Lower leg skin (tissue), 4 donors: ENCODE measurements at regions not wholly inside any gene's neighbourhood (a gene's known extent, or its start where the extent isn't known, plus 50 kb on each side); places are given as distances from the start of the nearest gene placed in this dataset.

ENCODE experiments used
- DNase-seq, 2 donors: peaks; one replicate each; pipeline ENCODE4 v3.0.0-alpha.2; 2019; ENCODE audit warnings: low spot score in 2 of 2
- H3K4me3 ChIP-seq: fragments of 200-600 bp; sonication (generic); 2 replicates; pipeline ENCODE4 v1.5.1; 2017; ENCODE audit warnings: mild to moderate bottlenecking, low read depth; ENCODE audit not compliant: poor library complexity, severe bottlenecking
- POLR2A ChIP-seq, 2 donors: fragments of 450-650 bp; IDR thresholded peaks; one replicate each; pipeline ENCODE4 v1.6.1; 2016 to 2017; ENCODE audit warnings: antibody characterized with exemption in 2 of 2, mild to moderate bottlenecking in 1 of 2, moderate library complexity in 1 of 2
- WGBS, 2 donors: methylation state at CpG; one replicate each; pipeline ENCODE4 v1.1.5; 2018; 5-methylcytosine and 5-hydroxymethylcytosine counted together
- intact Hi-C: fragments of 100-400 bp; cut with DNase I; formaldehyde crosslinking; loops from one replicate; pipeline ENCODE4 v1.15.0; 2023; ENCODE audit warnings: low total_unique reads
- TF ChIP-seq, protein P1 (sequence below), 3 donors: fragments of 450-650 bp; IDR thresholded peaks; one replicate each; pipeline ENCODE4 v1.5.1; 2016; ENCODE audit warnings: antibody characterized with exemption in 3 of 3, mild to moderate bottlenecking in 3 of 3, moderate library complexity in 2 of 3

DNA sequence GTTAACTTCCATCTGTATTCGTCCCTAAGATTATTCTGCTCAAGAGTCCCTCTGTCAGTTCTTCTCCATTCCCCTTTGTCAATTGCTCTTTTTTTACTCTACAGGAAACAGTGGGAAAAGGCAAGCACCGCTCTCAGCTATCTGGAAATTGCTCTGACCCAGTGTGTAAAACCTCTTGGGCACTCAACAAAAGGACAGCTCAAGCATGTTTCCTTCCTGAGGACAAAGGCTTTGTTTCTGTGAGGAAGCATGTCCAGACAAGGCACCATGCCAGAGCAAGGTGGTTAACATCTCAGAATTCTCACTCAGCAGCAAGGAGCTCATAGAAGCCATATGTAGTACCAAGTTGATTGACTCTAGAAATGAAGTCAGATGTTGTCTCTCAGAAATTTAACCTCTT, 735.6 kb downstream of the TSN start:
- TF ChIP-seq, protein P1, sequence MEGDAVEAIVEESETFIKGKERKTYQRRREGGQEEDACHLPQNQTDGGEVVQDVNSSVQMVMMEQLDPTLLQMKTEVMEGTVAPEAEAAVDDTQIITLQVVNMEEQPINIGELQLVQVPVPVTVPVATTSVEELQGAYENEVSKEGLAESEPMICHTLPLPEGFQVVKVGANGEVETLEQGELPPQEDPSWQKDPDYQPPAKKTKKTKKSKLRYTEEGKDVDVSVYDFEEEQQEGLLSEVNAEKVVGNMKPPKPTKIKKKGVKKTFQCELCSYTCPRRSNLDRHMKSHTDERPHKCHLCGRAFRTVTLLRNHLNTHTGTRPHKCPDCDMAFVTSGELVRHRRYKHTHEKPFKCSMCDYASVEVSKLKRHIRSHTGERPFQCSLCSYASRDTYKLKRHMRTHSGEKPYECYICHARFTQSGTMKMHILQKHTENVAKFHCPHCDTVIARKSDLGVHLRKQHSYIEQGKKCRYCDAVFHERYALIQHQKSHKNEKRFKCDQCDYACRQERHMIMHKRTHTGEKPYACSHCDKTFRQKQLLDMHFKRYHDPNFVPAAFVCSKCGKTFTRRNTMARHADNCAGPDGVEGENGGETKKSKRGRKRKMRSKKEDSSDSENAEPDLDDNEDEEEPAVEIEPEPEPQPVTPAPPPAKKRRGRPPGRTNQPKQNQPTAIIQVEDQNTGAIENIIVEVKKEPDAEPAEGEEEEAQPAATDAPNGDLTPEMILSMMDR (IDR thresholded peaks at IDR 0.05) = no peak
- TF ChIP-seq POLR2A (IDR thresholded peaks at IDR 0.05) = no peak
- intact Hi-C loops = no loop called here
- no peak for DNase-seq
- H3K4me3 ChIP-seq = no peak overlapping the region
- WGBS, 2 donors = 63 to 68% methylated on average over 2 of the region's 2 CpGs

DNA sequence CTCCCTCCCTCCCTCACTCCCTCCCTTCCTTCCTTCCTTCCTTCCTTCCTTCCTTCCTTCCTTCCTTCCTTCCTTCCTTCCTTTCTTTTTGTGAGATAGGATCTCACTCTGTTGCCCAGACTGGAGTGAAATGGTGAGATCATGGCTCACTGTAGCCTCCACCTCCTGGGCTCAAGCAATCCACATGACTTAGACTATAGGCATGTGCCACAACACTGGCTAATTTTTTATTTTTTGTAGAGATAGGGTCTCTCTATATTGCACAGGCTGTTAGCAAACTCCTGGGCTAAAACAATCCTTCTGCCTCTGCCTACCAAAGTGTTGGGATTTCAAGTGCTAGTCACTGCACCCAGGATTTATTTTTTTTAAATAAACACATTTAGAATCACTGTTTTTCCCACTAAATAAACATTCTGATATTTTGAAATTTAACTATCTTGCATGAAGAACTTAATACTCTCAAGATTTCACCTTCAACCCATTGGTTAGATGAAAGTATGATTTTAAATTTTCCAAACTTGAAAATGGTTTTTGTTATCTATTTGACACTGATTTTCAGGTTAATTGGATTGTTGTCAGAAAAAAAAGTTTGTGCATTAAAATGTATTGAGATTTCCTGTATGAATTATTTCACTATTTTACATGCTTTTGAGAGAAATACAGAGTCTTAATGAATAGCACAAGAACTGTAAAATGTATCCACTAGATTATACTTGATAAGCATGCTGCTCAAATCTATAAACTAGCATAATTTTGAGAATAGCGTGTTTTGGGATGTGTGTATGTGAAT, 745.1 kb downstream of the TSN start:
- H3K4me3 ChIP-seq = no peak overlapping the region
- no peak for TF ChIP-seq POLR2A (IDR thresholded peaks at IDR 0.05)
- TF ChIP-seq, protein P1 (IDR thresholded peaks at IDR 0.05) = no peak
- intact Hi-C loops = no loop called here
- 92 to 93% methylated on average over 1 of the region's 1 CpG for WGBS, 2 donors
- no peak for DNase-seq

DNA sequence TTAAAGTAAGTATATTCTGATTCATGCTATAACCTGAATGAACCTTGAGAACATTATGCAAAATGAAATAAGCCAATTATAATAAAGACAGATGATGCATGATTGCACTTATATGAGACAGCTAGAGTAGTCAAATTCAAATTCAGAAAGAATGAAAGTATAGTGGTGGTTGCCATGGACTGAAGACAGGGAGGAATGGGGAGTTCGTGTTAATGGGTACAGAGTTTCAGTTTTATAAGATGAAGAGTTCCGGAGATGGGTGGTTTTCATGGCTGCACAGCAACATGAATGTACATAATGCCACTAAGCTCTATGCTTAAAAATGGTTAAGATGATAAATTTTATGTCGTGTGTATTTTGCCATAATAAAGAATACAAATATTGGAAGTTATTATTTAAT, 751.2 kb downstream of the TSN start:
- no peak overlapping the region for H3K4me3 ChIP-seq
- no peak for DNase-seq
- WGBS, 2 donors = 87 to 90% methylated on average over 3 of the region's 3 CpGs
- TF ChIP-seq POLR2A (IDR thresholded peaks at IDR 0.05) = no peak
- TF ChIP-seq, protein P1 (IDR thresholded peaks at IDR 0.05) = no peak
- intact Hi-C loops = no loop called here

DNA sequence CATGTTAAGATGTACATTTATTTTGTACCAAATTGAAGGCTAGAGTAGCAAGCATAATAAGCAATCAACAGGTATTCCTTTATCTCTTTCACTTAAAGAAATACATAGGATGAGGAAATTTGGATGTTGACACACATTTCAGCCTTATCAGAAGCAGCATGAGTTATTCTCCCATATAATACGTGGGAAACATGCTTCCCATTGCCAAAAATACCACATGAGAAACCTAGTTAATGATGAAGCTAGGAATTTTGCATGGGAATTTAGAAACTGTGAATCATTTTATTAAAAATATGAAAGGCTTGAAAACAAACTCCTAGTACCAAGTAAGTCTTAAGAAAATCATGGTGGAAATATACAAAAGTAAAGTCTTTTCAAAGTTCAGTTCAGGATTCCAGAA, 751.8 kb downstream of the TSN start:
- intact Hi-C loops = no loop called here
- no peak for TF ChIP-seq POLR2A (IDR thresholded peaks at IDR 0.05)
- TF ChIP-seq, protein P1 (IDR thresholded peaks at IDR 0.05) = no peak
- WGBS, 2 donors = 44 to 54% methylated on average over 1 of the region's 1 CpG

DNA sequence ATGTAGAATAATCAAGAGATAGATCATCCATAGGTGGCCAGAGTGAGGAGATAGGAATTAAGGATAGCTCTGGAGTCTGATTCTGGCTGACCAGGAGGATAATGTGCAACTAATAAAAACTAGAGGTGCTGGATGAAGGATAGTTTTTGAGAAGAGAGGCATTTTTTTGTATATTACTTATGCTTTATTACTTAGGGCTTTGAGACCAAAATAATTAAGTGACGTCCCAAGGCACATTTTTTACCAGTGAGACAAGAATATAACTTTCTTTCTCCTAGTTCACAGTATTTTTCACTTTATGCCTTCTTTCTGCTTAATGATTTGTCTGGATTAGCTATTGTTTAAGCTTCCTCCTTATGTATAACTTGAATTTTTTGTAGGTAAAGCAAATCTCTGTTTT, 756.6 kb downstream of the TSN start:
- 50 to 53% methylated on average over 1 of the region's 1 CpG for WGBS, 2 donors
- DNase-seq = no peak
- no peak for TF ChIP-seq POLR2A (IDR thresholded peaks at IDR 0.05)
- TF ChIP-seq, protein P1 (IDR thresholded peaks at IDR 0.05) = no peak
- no peak overlapping the region for H3K4me3 ChIP-seq
- intact Hi-C loops = no loop called here

More for the DNA sequence above, 751.8 kb downstream of the TSN start:
- no peak for DNase-seq
- H3K4me3 ChIP-seq = no peak overlapping the region
